ENCODE measurements at regions not wholly inside any gene's neighbourhood (a gene's known extent, or its start where the extent isn't known, plus 50 kb on each side); places are given as distances from the start of the nearest gene placed in this dataset.

GRCh38 chr2:37783545-37783944 is 112.1 kb upstream of the CDC42EP3 start:
- DNase-seq (ENCODE audit: low read depth) (no peak), FAIRE-seq (no peak)
- H3K4me3 Mint-ChIP-seq (ENCODE audit: unreplicated experiment): no peak overlapping the region
- H3K4me3 ChIP-seq (ENCODE audit: insufficient read depth, low read depth, low read length): no peak overlapping the region
- H3K36me3 Mint-ChIP-seq (ENCODE audit: low read depth, unreplicated experiment): no peaks in the 10 kb centered on the region
- H3K4me2 ChIP-seq (ENCODE audit: low read length): no peak overlapping the region
- H3K27ac Mint-ChIP-seq (ENCODE audit: unreplicated experiment): no peak overlapping the region
- peaks cover 53% of the 10 kb centered on the region for H3K4me1 Mint-ChIP-seq (ENCODE audit: low read depth, unreplicated experiment)
- H3K9me3 Mint-ChIP-seq (ENCODE audit: unreplicated experiment): peaks cover 11% of the 10 kb centered on the region
- H2AFZ ChIP-seq (ENCODE audit: low read depth, low read length): no peak overlapping the region
- TF ChIP-seq CTCF (IDR thresholded peaks at IDR 0.05; ENCODE audit: insufficient read depth, low read depth, low read length) (no peak), EZH2 (IDR thresholded peaks at IDR 0.05; ENCODE audit: insufficient read depth, low read length) (no peak)
- no peak overlapping the region for H3K9ac ChIP-seq (ENCODE audit: low read length)
- H3K27me3 Mint-ChIP-seq (ENCODE audit: low read depth, unreplicated experiment): no peaks in the 10 kb centered on the region
- H3K36me3 ChIP-seq (ENCODE audit: insufficient read depth, low read length): no peaks in the 10 kb centered on the region
- H3K4me1 ChIP-seq (ENCODE audit: insufficient read depth, low read length): peaks cover 39% of the 10 kb centered on the region
- no peaks in the 10 kb centered on the region for H4K20me1 ChIP-seq (ENCODE audit: insufficient read depth, low read length)
- no peaks in the 10 kb centered on the region for H3K27me3 ChIP-seq (ENCODE audit: insufficient read depth, low read length)
- H3K9me3 ChIP-seq (ENCODE audit: insufficient read depth, low read depth, low read length): no peaks in the 10 kb centered on the region
- no peak overlapping the region for H3K27ac ChIP-seq (ENCODE audit: low read depth, low read length)
- H3K79me2 ChIP-seq (ENCODE audit: insufficient read depth, low read length): no peaks in the 10 kb centered on the region

- no peaks in the 10 kb centered on the region for H3K36me3 ChIP-seq (ENCODE audit: insufficient read depth, low read length)
- no peak for FAIRE-seq
These were observed 112.8 kb upstream of the CDC42EP3 start for GRCh38 chr2:37784071-37784758.

More at GRCh38 chr2:37784071-37784758, 112.8 kb upstream of the CDC42EP3 start:
- H3K27me3 ChIP-seq (ENCODE audit: insufficient read depth, low read length): no peaks in the 10 kb centered on the region
- Mint-ChIP-seq H3K4me3 (ENCODE audit: unreplicated experiment) (no peak overlapping the region), H3K27ac (ENCODE audit: unreplicated experiment) (no peak overlapping the region), H3K9me3 (ENCODE audit: unreplicated experiment) (peaks cover 15% of the 10 kb centered on the region), H3K36me3 (ENCODE audit: low read depth, unreplicated experiment) (no peaks in the 10 kb centered on the region), H3K27me3 (ENCODE audit: low read depth, unreplicated experiment) (no peaks in the 10 kb centered on the region), H3K4me1 (ENCODE audit: low read depth, unreplicated experiment) (peaks cover 47% of the 10 kb centered on the region)
- H2AFZ ChIP-seq (ENCODE audit: low read depth, low read length): no peak overlapping the region
- H3K9ac ChIP-seq (ENCODE audit: low read length): no peak overlapping the region
- no peak overlapping the region for H3K4me3 ChIP-seq (ENCODE audit: insufficient read depth, low read depth, low read length)
- no peak for DNase-seq (ENCODE audit: low read depth)
- H4K20me1 ChIP-seq (ENCODE audit: insufficient read depth, low read length): no peaks in the 10 kb centered on the region
- H3K27ac ChIP-seq (ENCODE audit: low read depth, low read length): no peak overlapping the region
- H3K79me2 ChIP-seq (ENCODE audit: insufficient read depth, low read length): no peaks in the 10 kb centered on the region
- no peak overlapping the region for H3K4me2 ChIP-seq (ENCODE audit: low read length)
- peaks cover 2% of the 10 kb centered on the region for H3K9me3 ChIP-seq (ENCODE audit: insufficient read depth, low read depth, low read length)
- TF ChIP-seq CTCF (IDR thresholded peaks at IDR 0.05; ENCODE audit: insufficient read depth, low read depth, low read length): no peak
- no peak for TF ChIP-seq EZH2 (IDR thresholded peaks at IDR 0.05; ENCODE audit: insufficient read depth, low read length)
- H3K4me1 ChIP-seq (ENCODE audit: insufficient read depth, low read length): peaks cover 38% of the 10 kb centered on the region
